Natural killer cell treated with Interleukin-12 subunit alpha and Interleukin-12 subunit beta and Interleukin-15 and Interleukin-18, amount 100 ng/mL, for 72 hours (primary cell): ENCODE measurements at regions not wholly inside any gene's neighbourhood (a gene's known extent, or its start where the extent isn't known, plus 50 kb on each side); places are given as distances from the start of the nearest gene placed in this dataset.

ENCODE experiments used
- ATAC-seq, 2 donors: fragments of 150-1000 bp; cut with Tn5 transposase in 1 of 2; sonication (Bioruptor Pico), chemical (Tn5 transposase) in 1 of 2; 2 replicates each; pipeline ENCODE4 v1.10.0; 2021
- DNase-seq: peaks from one replicate; pipeline ENCODE4 v3.0.0; 2022; ENCODE audit warnings: low spot score
- H3K27ac Mint-ChIP-seq, 2 donors: 1 replicate in 1 of 2; 2 replicates in 1 of 2; pipeline ENCODE4 v1.8.0; 2022; ENCODE audit warnings: mixed read lengths in 2 of 2, mild to moderate bottlenecking in 1 of 2, moderate library complexity in 1 of 2
- H3K27me3 Mint-ChIP-seq, 2 donors: 1 replicate in 1 of 2; 2 replicates in 1 of 2; pipeline ENCODE4 v1.8.0; 2022; ENCODE audit warnings: mixed read lengths in 2 of 2
- H3K36me3 Mint-ChIP-seq: one replicate; pipeline ENCODE4 v1.8.0; 2022; ENCODE audit warnings: mixed read lengths
- H3K4me1 Mint-ChIP-seq, 2 donors: 1 replicate in 1 of 2; 2 replicates in 1 of 2; pipeline ENCODE4 v1.8.0; 2022; ENCODE audit warnings: low read depth in 2 of 2, mixed read lengths in 2 of 2, mild to moderate bottlenecking in 1 of 2
- H3K4me3 Mint-ChIP-seq: one replicate; pipeline ENCODE4 v1.8.0; 2022; ENCODE audit warnings: mixed read lengths
- H3K9me3 Mint-ChIP-seq: 2 replicates; pipeline ENCODE4 v1.8.0; 2022; ENCODE audit warnings: mixed read lengths

DNA sequence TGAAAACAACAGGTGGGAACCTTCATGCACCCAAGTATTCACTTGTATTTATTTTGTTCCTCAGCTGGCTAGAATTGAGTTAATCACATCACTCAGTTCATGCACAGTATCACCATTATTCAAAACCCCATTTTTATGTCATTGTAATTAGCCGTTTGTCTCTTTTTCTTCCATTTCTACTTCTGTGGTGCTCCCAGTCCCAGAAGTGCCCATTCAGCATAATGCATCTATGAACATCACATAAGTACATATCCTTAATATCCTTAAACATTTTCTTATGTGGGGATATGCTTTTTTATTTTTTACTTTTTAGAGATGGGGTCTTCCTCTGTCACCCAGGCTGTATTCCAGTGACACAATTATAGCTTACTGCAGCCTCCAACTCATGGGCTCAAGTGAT lies 510.9 kb upstream of the MGMT start:
- no peaks in the 10 kb centered on the region for H3K27me3 Mint-ChIP-seq
- ATAC-seq (no peak), DNase-seq (no peak)
- no peak overlapping the region for H3K4me3 Mint-ChIP-seq
- H3K36me3 Mint-ChIP-seq, result no peaks in the 10 kb centered on the region
- H3K27ac Mint-ChIP-seq, result no peak overlapping the region
- H3K4me1 Mint-ChIP-seq, result no peaks in the 10 kb centered on the region
- H3K9me3 Mint-ChIP-seq, result no peaks in the 10 kb centered on the region

GRCh38 chr10:128957221-128957620 lies 509.8 kb upstream of the MGMT start:
- H3K27ac Mint-ChIP-seq, result no peak overlapping the region
- H3K27me3 Mint-ChIP-seq, result peaks cover 0 to 3% of the 10 kb centered on the region in 2 donors
- H3K4me1 Mint-ChIP-seq, result no peaks in the 10 kb centered on the region
- no peaks in the 10 kb centered on the region for H3K9me3 Mint-ChIP-seq
- H3K36me3 Mint-ChIP-seq, result no peaks in the 10 kb centered on the region
- DNase-seq, result no peak
- no peak overlapping the region for H3K4me3 Mint-ChIP-seq
- ATAC-seq, result no peak

DNA sequence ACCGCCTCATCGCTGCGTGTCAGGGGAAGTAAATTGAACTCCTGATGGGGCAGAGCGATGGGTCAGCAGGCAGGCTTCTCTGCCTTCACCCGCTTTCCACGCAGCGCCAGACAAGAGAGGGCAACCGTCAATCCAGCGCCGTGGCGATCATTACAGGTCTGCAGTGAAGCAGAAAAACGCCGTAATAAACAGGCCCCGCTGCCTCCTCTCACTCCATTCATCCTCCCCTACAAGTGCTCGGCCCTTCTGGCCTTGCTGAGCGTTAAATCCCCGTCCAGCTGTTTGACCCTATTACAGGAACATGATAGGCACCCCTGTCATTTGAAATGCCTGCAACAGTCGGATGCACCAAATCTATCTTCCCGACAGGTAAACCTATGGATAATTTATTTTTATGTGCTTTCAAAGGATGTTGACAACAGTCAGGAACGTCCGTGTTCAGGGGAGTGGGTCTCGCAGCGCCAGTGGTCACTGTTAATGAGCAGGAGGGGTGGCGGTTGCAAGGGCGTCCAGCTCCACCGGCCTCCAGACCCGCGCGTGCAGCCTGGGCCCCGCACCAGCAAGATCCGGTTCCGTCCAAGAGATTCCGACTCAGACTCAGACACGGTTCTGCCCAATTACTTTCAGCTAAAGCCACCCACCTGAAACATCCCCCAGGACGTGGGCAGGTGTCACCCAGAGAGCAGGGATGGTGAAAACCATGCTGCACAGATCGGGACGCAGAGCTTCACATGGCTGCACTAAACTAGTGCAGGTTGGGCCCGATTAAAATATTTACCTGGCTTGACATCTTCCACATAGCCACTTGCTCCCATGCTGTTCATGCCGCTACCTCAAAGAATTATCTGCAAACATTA lies 508.0 kb upstream of the MGMT start:
- H3K27ac Mint-ChIP-seq, result no peak overlapping the region
- no peak overlapping the region for H3K4me3 Mint-ChIP-seq
- peaks cover 0 to 3% of the 10 kb centered on the region in 2 donors for H3K27me3 Mint-ChIP-seq
- H3K9me3 Mint-ChIP-seq, result no peaks in the 10 kb centered on the region
- no peak for DNase-seq
- H3K4me1 Mint-ChIP-seq, result no peaks in the 10 kb centered on the region
- no peaks in the 10 kb centered on the region for H3K36me3 Mint-ChIP-seq
- ATAC-seq, result no peak

DNA sequence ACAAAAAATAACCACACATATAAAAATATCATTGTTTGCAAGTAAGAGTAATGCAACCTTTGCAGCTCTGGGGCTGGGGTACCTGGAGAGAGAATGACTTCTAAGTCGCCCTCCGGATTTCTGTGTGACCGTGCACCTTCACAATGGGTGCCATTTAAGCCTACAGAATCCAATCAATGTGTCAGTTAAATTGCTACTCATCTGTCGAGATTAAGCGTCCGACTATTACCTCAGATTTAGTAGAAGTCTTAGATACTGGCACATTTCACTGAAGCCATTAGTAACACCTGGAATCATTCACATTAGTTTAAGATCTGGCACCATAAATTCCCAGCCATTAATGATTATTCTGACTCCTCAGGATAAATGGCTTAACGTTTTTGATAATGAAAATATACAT lies 507.3 kb upstream of the MGMT start:
- Mint-ChIP-seq H3K4me1 (no peaks in the 10 kb centered on the region), H3K27me3 (peaks cover 0 to 3% of the 10 kb centered on the region in 2 donors), H3K36me3 (no peaks in the 10 kb centered on the region), H3K4me3 (no peak overlapping the region), H3K27ac (no peak overlapping the region), H3K9me3 (no peaks in the 10 kb centered on the region)
- ATAC-seq (no peak), DNase-seq (no peak)

GRCh38 chr10:128960517-128960916 lies 506.5 kb upstream of the MGMT start:
- H3K4me1 Mint-ChIP-seq, result no peaks in the 10 kb centered on the region

GRCh38 chr10:128962182-128962581 lies 504.9 kb upstream of the MGMT start:
- Mint-ChIP-seq H3K27ac (no peak overlapping the region), H3K4me3 (no peak overlapping the region), H3K4me1 (no peaks in the 10 kb centered on the region), H3K36me3 (no peaks in the 10 kb centered on the region), H3K27me3 (peaks cover 0 to 5% of the 10 kb centered on the region in 2 donors), H3K9me3 (no peaks in the 10 kb centered on the region)
- ATAC-seq, result no peak
- no peak for DNase-seq

More at GRCh38 chr10:128960517-128960916, 506.5 kb upstream of the MGMT start:
- DNase-seq (no peak), ATAC-seq (no peak)
- Mint-ChIP-seq H3K27me3 (peaks cover 0 to 3% of the 10 kb centered on the region in 2 donors), H3K27ac (no peak overlapping the region), H3K36me3 (no peaks in the 10 kb centered on the region), H3K9me3 (no peaks in the 10 kb centered on the region), H3K4me3 (no peak overlapping the region)

GRCh38 chr10:128963211-128964099 lies 503.6 kb upstream of the MGMT start:
- no peak for DNase-seq
- H3K36me3 Mint-ChIP-seq, result no peaks in the 10 kb centered on the region
- H3K27me3 Mint-ChIP-seq, result peaks cover 5 to 9% of the 10 kb centered on the region in 2 donors

GRCh38 chr10:128964100-128964403 lies 503.0 kb upstream of the MGMT start:
- peaks cover 9 to 11% of the 10 kb centered on the region in 2 donors for H3K27me3 Mint-ChIP-seq
- peak in 1 of 2 donors; percentile 45 for ATAC-seq
- no peaks in the 10 kb centered on the region for H3K4me1 Mint-ChIP-seq
- H3K9me3 Mint-ChIP-seq, result no peaks in the 10 kb centered on the region
- no peak overlapping the region for H3K27ac Mint-ChIP-seq
- H3K36me3 Mint-ChIP-seq, result no peaks in the 10 kb centered on the region
- DNase-seq, result no peak
- no peak overlapping the region for H3K4me3 Mint-ChIP-seq

More at GRCh38 chr10:128963211-128964099, 503.6 kb upstream of the MGMT start:
- ATAC-seq, result peak in 1 of 2 donors; percentile 7
- H3K27ac Mint-ChIP-seq, result no peak overlapping the region
- no peak overlapping the region for H3K4me3 Mint-ChIP-seq
- H3K4me1 Mint-ChIP-seq, result no peaks in the 10 kb centered on the region
- H3K9me3 Mint-ChIP-seq, result no peaks in the 10 kb centered on the region

GRCh38 chr10:128967980-128968756 lies 498.9 kb upstream of the MGMT start:
- no peaks in the 10 kb centered on the region for H3K9me3 Mint-ChIP-seq
- DNase-seq, result no peak
- peaks cover 8 to 15% of the 10 kb centered on the region in 2 donors for H3K27me3 Mint-ChIP-seq
- no peak overlapping the region for H3K4me3 Mint-ChIP-seq
- H3K4me1 Mint-ChIP-seq, result no peaks in the 10 kb centered on the region
- ATAC-seq, result no peak
- H3K27ac Mint-ChIP-seq, result no peak overlapping the region
- H3K36me3 Mint-ChIP-seq, result no peaks in the 10 kb centered on the region

- DNase-seq, result no peak
- Mint-ChIP-seq H3K27me3 (peaks cover 8 to 15% of the 10 kb centered on the region in 2 donors), H3K4me1 (no peaks in the 10 kb centered on the region), H3K4me3 (no peak overlapping the region), H3K27ac (no peak overlapping the region), H3K9me3 (no peaks in the 10 kb centered on the region), H3K36me3 (no peaks in the 10 kb centered on the region)
- ATAC-seq, result no peak
Measured at GRCh38 chr10:128969551-128969950, 497.5 kb upstream of the MGMT start.

GRCh38 chr10:128971374-128972035 lies 495.5 kb upstream of the MGMT start:
- Mint-ChIP-seq H3K27ac (no peak overlapping the region), H3K27me3 (peaks cover 8 to 15% of the 10 kb centered on the region in 2 donors), H3K36me3 (no peaks in the 10 kb centered on the region), H3K4me1 (no peaks in the 10 kb centered on the region), H3K4me3 (no peak overlapping the region), H3K9me3 (no peaks in the 10 kb centered on the region)
- no peak for DNase-seq
- ATAC-seq, result no peak

- peaks cover 6 to 15% of the 10 kb centered on the region in 2 donors for H3K27me3 Mint-ChIP-seq
- ATAC-seq (no peak), DNase-seq (no peak)
- H3K4me3 Mint-ChIP-seq, result no peak overlapping the region
- no peaks in the 10 kb centered on the region for H3K9me3 Mint-ChIP-seq
- H3K27ac Mint-ChIP-seq, result no peak overlapping the region
- no peaks in the 10 kb centered on the region for H3K4me1 Mint-ChIP-seq
- H3K36me3 Mint-ChIP-seq, result no peaks in the 10 kb centered on the region
Measured at GRCh38 chr10:128972036-128972405, 495.0 kb upstream of the MGMT start.

GRCh38 chr10:128973221-128973620 lies 493.8 kb upstream of the MGMT start:
- DNase-seq (no peak), ATAC-seq (no peak)
- Mint-ChIP-seq H3K9me3 (no peaks in the 10 kb centered on the region), H3K36me3 (no peaks in the 10 kb centered on the region), H3K4me3 (no peak overlapping the region), H3K27me3 (peaks cover 4 to 12% of the 10 kb centered on the region in 2 donors), H3K4me1 (no peaks in the 10 kb centered on the region), H3K27ac (no peak overlapping the region)
